A549 (cell line): ENCODE measurements at regions not wholly inside any gene's neighbourhood (a gene's known extent, or its start where the extent isn't known, plus 50 kb on each side); places are given as distances from the start of the nearest gene placed in this dataset.

Experiments
- ATAC-seq, 2 experiments: fragments of 200-7000 bp in 1 of 2; fragments of >200 bp in 1 of 2; cut with Nextera tagmentation in 1 of 2; cut with Tn5 transposase in 1 of 2; 3 replicates each; pipeline versions ENCODE4 v1.8.0 to v1.9.1; 2018 to 2020; ENCODE audit warnings: mild to moderate bottlenecking in 1 of 2, moderate library complexity in 1 of 2
- CTCF ChIA-PET: fragments of 300-600 bp; sonication (Branson Sonifier 250); formaldehyde crosslinking; extraction: SDS; loops from one replicate; lab custom pipeline; 2021; ENCODE audit warnings: antibody characterized with exemption, inconsistent platforms; lab: Yijun Ruan, JAX
- POLR2A ChIA-PET: fragments of 350-600 bp; formaldehyde crosslinking; extraction: SDS; loops from one replicate; lab custom pipeline; 2021; ENCODE audit warnings: antibody characterized with exemption, inconsistent platforms; lab: Yijun Ruan, JAX
- DNase-seq, 2 experiments: peaks; one replicate each; pipeline versions ENCODE4 v3.0.0 to v3.0.0-alpha.2; 2011 to 2016; ENCODE audit warnings: low read depth in 1 of 2, low spot score in 1 of 2
- FAIRE-seq: peaks from 2 replicates; lab custom pipeline; 2011; peaks lifted over from hg19 to GRCh38; lab: Jason Lieb, UNC
- H3K27ac ChIP-seq, 2 experiments: fragments of >200 bp; sonication (Bioruptor Twin); formaldehyde crosslinking; 3 replicates each; pipeline ENCODE4 v1.5.1; 2016 to 2017
- H3K4me1 ChIP-seq: fragments of >200 bp; sonication (Bioruptor Twin); formaldehyde crosslinking; 3 replicates; pipeline ENCODE4 v1.6.1; 2016
- H3K4me2 ChIP-seq: fragments of >200 bp; sonication (Bioruptor Twin); formaldehyde crosslinking; 3 replicates; pipeline ENCODE4 v1.6.1; 2016
- H3K4me3 ChIP-seq: fragments of >200 bp; sonication (Bioruptor Twin); formaldehyde crosslinking; 3 replicates; pipeline ENCODE4 v1.5.1; 2016
- H3K9me3 ChIP-seq: fragments of >200 bp; sonication (Bioruptor Twin); formaldehyde crosslinking; 3 replicates; pipeline ENCODE4 v1.6.1; 2016
- BHLHE40 ChIP-seq: IDR thresholded peaks from 2 replicates; pipeline ENCODE4 v1.6.1; 2012; ENCODE audit warnings: low read depth, low read length, inconsistent platforms
- CEBPB ChIP-seq, 2 experiments: fragments of >200 bp in 1 of 2; sonication (Bioruptor Twin) in 1 of 2; formaldehyde crosslinking in 1 of 2; IDR thresholded peaks; 2 replicates each; pipeline ENCODE4 v1.6.1; 2012 to 2016
- CTCF ChIP-seq: fragments of >200 bp; sonication (Bioruptor Twin); formaldehyde crosslinking; IDR thresholded peaks from 3 replicates; pipeline ENCODE4 v1.5.1; 2016
- E2F6 ChIP-seq: IDR thresholded peaks from 2 replicates; pipeline ENCODE4 v1.6.1; 2012; ENCODE audit warnings: low read depth, borderline replicate concordance
- EHMT2 ChIP-seq: fragments of 200-600 bp; sonication (generic); IDR thresholded peaks from 2 replicates; pipeline ENCODE4 v1.6.1; 2016; ENCODE audit warnings: antibody characterized with exemption, low read depth, mild to moderate bottlenecking, moderate library complexity
- ESRRA ChIP-seq: fragments of 150-350 bp; IDR thresholded peaks from 2 replicates; pipeline ENCODE4 v1.6.1; 2014; ENCODE audit warnings: mild to moderate bottlenecking, low read length, borderline replicate concordance
- FOSL2 ChIP-seq, 2 experiments: fragments of 450-650 bp in 1 of 2; fragments of >200 bp in 1 of 2; sonication (Bioruptor Twin) in 1 of 2; formaldehyde crosslinking; IDR thresholded peaks; 2 replicates each; pipeline versions ENCODE4 v1.5.0 to v1.6.1; 2016 to 2020; ENCODE audit warnings: mild to moderate bottlenecking in 1 of 2, moderate library complexity in 1 of 2
- GATA3 ChIP-seq: IDR thresholded peaks from 2 replicates; pipeline ENCODE4 v1.6.1; 2012; ENCODE audit warnings: borderline replicate concordance
- HES2 ChIP-seq: fragments of >200 bp; sonication (Bioruptor Twin); formaldehyde crosslinking; IDR thresholded peaks from 2 replicates; pipeline ENCODE4 v1.6.1; 2016
- HEYL ChIP-seq: fragments of 250-450 bp; sonication (Bioruptor Pico); IDR thresholded peaks from 2 replicates; pipeline ENCODE4 v1.8.0; 2021; ENCODE audit warnings: mild to moderate bottlenecking, moderate library complexity
- HOXA7 ChIP-seq: fragments of 250-450 bp; sonication (Bioruptor Pico); IDR thresholded peaks from 2 replicates; pipeline ENCODE4 v1.5.0; 2020; ENCODE audit warnings: mild to moderate bottlenecking, moderate library complexity
- HOXB13 ChIP-seq: fragments of 250-450 bp; sonication (Bioruptor Pico); IDR thresholded peaks from 2 replicates; pipeline ENCODE4 v1.5.0; 2020; ENCODE audit warnings: low read depth, mild to moderate bottlenecking, moderate library complexity
- MAZ ChIP-seq: fragments of 150-350 bp; IDR thresholded peaks from 2 replicates; pipeline ENCODE4 v1.6.1; 2014; ENCODE audit warnings: antibody characterized with exemption, low read depth, low read length, borderline replicate concordance
- NR3C1 ChIP-seq: fragments of >200 bp; sonication (Bioruptor Twin); formaldehyde crosslinking; IDR thresholded peaks from 3 replicates; pipeline ENCODE4 v1.6.1; 2017
- PHF8 ChIP-seq: fragments of 200-600 bp; sonication (generic); IDR thresholded peaks from 2 replicates; pipeline ENCODE4 v1.6.1; 2016; ENCODE audit warnings: low read depth, mild to moderate bottlenecking, antibody characterized with exemption, moderate library complexity, borderline replicate concordance
- RCOR1 ChIP-seq: fragments of 150-350 bp; IDR thresholded peaks from 2 replicates; pipeline ENCODE4 v1.6.1; 2014; ENCODE audit warnings: antibody characterized with exemption, low read length, low read depth
- REST ChIP-seq: fragments of 200-600 bp; sonication (generic); IDR thresholded peaks from 2 replicates; pipeline ENCODE4 v1.6.1; 2016; ENCODE audit warnings: antibody characterized with exemption, mild to moderate bottlenecking, moderate library complexity
- SREBF2 ChIP-seq: fragments of 450-650 bp; IDR thresholded peaks from 2 replicates; pipeline ENCODE4 v1.6.1; 2014; ENCODE audit warnings: mild to moderate bottlenecking, moderate library complexity
- TP53 ChIP-seq: fragments of 250-450 bp; sonication (Bioruptor Pico); IDR thresholded peaks from 2 replicates; pipeline ENCODE4 v1.5.0; 2021; ENCODE audit warnings: mild to moderate bottlenecking, moderate library complexity
- USF2 ChIP-seq: fragments of 450-650 bp; IDR thresholded peaks from 2 replicates; pipeline ENCODE4 v1.6.1; 2014; ENCODE audit warnings: antibody characterized with exemption
- ZFP36 ChIP-seq: fragments of 450-650 bp; IDR thresholded peaks from 2 replicates; pipeline ENCODE4 v1.6.1; 2014; ENCODE audit warnings: borderline replicate concordance; ENCODE audit not compliant: partially characterized antibody
- WGBS: methylation state at CpG from one replicate; pipeline ENCODE4 v1.1.6; 2017; ENCODE audit errors: missing lambda C conversion rate; 5-methylcytosine and 5-hydroxymethylcytosine counted together
- TF ChIP-seq, protein P1 (sequence below): fragments of 250-450 bp; sonication (Bioruptor Pico); IDR thresholded peaks from 2 replicates; pipeline ENCODE4 v1.5.0; 2020; ENCODE audit warnings: low read depth, mild to moderate bottlenecking, moderate library complexity

DNA sequence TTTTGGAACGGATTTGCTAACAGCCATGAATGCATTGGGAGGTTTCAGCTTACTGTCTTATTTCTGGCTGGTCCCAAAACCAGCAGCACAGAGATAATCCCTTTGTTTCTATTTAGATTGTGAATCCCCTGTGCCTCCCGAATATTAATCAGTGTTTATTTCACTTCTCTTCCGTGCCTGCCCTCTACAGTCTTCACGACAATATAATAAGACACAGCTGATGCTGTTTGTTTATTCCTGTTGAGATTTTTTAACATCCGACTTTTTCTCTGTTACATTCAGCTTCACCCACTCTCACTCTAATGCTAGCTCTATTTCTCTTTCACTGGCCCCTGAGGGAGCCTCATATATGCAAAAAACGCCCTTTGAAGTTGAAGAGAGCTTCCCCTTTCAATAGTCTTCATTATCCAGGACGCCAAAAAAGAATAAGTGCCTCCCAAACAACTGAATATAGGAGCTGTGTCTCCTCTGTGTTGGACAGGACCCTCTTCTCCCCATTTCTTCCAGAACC lies 995.3 kb downstream of the ROBO2 start:
- 2% methylated on average over 7 of the region's 7 CpGs for WGBS
- H3K9me3 ChIP-seq = no peaks in the 10 kb centered on the region
- TF ChIP-seq SREBF2 (no peak), ESRRA (no peak), GATA3 (no peak), HOXA7 (no peak), PHF8 (no peak), CTCF (no peak)
- TF ChIP-seq, all 56 proteins: peak for 0
- CTCF ChIA-PET = no interaction called here
- no peak overlapping the region for H3K4me2 ChIP-seq
- ATAC-seq (no peak), FAIRE-seq (no peak), DNase-seq (no peak)
- no peak overlapping the region for H3K4me3 ChIP-seq
- no peaks in the 10 kb centered on the region for H3K4me1 ChIP-seq
- H3K27ac ChIP-seq = no peak overlapping the region
- POLR2A ChIA-PET = no interaction called here

- CTCF ChIA-PET = no interaction called here
Observed at GRCh38 chr3:78041486-78041885, 1001.6 kb downstream of the ROBO2 start.

GRCh38 chr3:78046566-78046965 lies 1006.7 kb downstream of the ROBO2 start:
- WGBS = 20% methylated on average over 6 of the region's 6 CpGs
- ChIA-PET POLR2A (no interaction called here), CTCF (no interaction called here)
- ATAC-seq (no peak), FAIRE-seq (no peak), DNase-seq (no peak)
- Histone ChIP-seq H3K4me1 (no peaks in the 10 kb centered on the region), H3K4me2 (no peak overlapping the region), H3K27ac (no peak overlapping the region), H3K4me3 (no peak overlapping the region), H3K9me3 (no peaks in the 10 kb centered on the region)
- TF ChIP-seq HEYL = no peak
- no peak for TF ChIP-seq HOXA7
- no peak for TF ChIP-seq CEBPB (IDR thresholded peaks at IDR 0.05)
- TF ChIP-seq RCOR1 = no peak
- no peak for TF ChIP-seq FOSL2 (IDR thresholded peaks at IDR 0.05)
- no peak for TF ChIP-seq FOSL2 (CRISPR knock-in tag; IDR thresholded peaks at IDR 0.05)
- TF ChIP-seq E2F6 = no peak
- no peak for TF ChIP-seq BHLHE40
- TF ChIP-seq ZFP36 = no peak
- no peak for TF ChIP-seq NR3C1
- TF ChIP-seq, protein P1, sequence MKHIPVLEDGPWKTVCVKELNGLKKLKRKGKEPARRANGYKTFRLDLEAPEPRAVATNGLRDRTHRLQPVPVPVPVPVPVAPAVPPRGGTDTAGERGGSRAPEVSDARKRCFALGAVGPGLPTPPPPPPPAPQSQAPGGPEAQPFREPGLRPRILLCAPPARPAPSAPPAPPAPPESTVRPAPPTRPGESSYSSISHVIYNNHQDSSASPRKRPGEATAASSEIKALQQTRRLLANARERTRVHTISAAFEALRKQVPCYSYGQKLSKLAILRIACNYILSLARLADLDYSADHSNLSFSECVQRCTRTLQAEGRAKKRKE (CRISPR knock-in tag) = no peak
- TF ChIP-seq TP53 = no peak
- TF ChIP-seq REST = no peak
- TF ChIP-seq HOXB13 (CRISPR knock-in tag) = no peak
- TF ChIP-seq EHMT2 = no peak

More at GRCh38 chr3:78041486-78041885, 1001.6 kb downstream of the ROBO2 start:
- no peak overlapping the region for H3K4me2 ChIP-seq
- H3K4me3 ChIP-seq = no peak overlapping the region
- no peak for DNase-seq
- H3K4me1 ChIP-seq = no peaks in the 10 kb centered on the region
- H3K9me3 ChIP-seq = no peaks in the 10 kb centered on the region
- H3K27ac ChIP-seq = no peak overlapping the region
- WGBS = 84% methylated on average over 1 of the region's 1 CpG
- no peak for FAIRE-seq
- no peak for TF ChIP-seq FOSL2 (IDR thresholded peaks at IDR 0.05)
- no peak for TF ChIP-seq FOSL2 (CRISPR knock-in tag; IDR thresholded peaks at IDR 0.05)
- TF ChIP-seq GATA3 = no peak
- TF ChIP-seq MAZ = no peak
- TF ChIP-seq, protein P1 (CRISPR knock-in tag) = no peak
- no peak for TF ChIP-seq USF2
- no peak for TF ChIP-seq HES2
- ATAC-seq = no peak
- POLR2A ChIA-PET = no interaction called here
